Vagina (tissue), 2 donors: ENCODE measurements at regions not wholly inside any gene's neighbourhood (a gene's known extent, or its start where the extent isn't known, plus 50 kb on each side); places are given as distances from the start of the nearest gene placed in this dataset.

Experiments
- DNase-seq, 2 donors: peaks; one replicate each; pipeline ENCODE4 v3.0.0-alpha.2; 2017; ENCODE audit errors: extremely low spot score in 2 of 2
- H3K27ac ChIP-seq: fragments of 200-600 bp; sonication (generic); one replicate; pipeline ENCODE4 v1.5.1; 2019
- H3K27me3 ChIP-seq: fragments of 200-600 bp; sonication (generic); one replicate; pipeline ENCODE4 v1.5.1; 2019
- H3K36me3 ChIP-seq, 2 donors: fragments of 200-600 bp; sonication (generic); one replicate each; pipeline ENCODE4 v1.5.1; 2017 to 2019
- H3K4me1 ChIP-seq: fragments of 200-600 bp; sonication (generic); one replicate; pipeline ENCODE4 v1.5.1; 2019
- H3K4me3 ChIP-seq, 2 donors: fragments of 200-600 bp; sonication (generic); 1 replicate in 1 of 2; 2 replicates in 1 of 2; pipeline ENCODE4 v1.5.1; 2016 to 2019
- H3K9me3 ChIP-seq: fragments of 200-600 bp; sonication (generic); one replicate; pipeline ENCODE4 v1.5.1; 2019
- CTCF ChIP-seq, 3 experiments: fragments of 450-650 bp in 2 of 3; fragments of 200-600 bp in 1 of 3; sonication (generic) in 1 of 3; IDR thresholded peaks; one replicate each; pipeline ENCODE4 v1.5.1; 2017 to 2019; ENCODE audit warnings: antibody characterized with exemption in 3 of 3, mild to moderate bottlenecking in 2 of 3, moderate library complexity in 2 of 3
- POLR2A ChIP-seq, 2 donors: fragments of 450-650 bp; IDR thresholded peaks; one replicate each; pipeline ENCODE4 v1.6.1; 2017; ENCODE audit warnings: antibody characterized with exemption in 2 of 2, mild to moderate bottlenecking in 2 of 2, moderate library complexity in 2 of 2
- POLR2AphosphoS5 ChIP-seq, 2 donors: sonication (generic); formaldehyde crosslinking; IDR thresholded peaks; one replicate each; pipeline ENCODE4 v1.9.0; 2017; ENCODE audit warnings: antibody characterized with exemption in 2 of 2, mild to moderate bottlenecking in 2 of 2, low read depth in 1 of 2; ENCODE audit not compliant: insufficient read depth in 1 of 2
- intact Hi-C: fragments of 100-400 bp; cut with DNase I; formaldehyde crosslinking; loops from one replicate; pipeline ENCODE4 v1.15.1; 2023

GRCh38 chr2:83282841-83283240, 1176.2 kb downstream of the SUCLG1 start:
- Histone ChIP-seq H3K4me3 (no peak overlapping the region), H3K27me3 (no peaks in the 10 kb centered on the region), H3K9me3 (no peaks in the 10 kb centered on the region), H3K27ac (no peak overlapping the region), H3K4me1 (no peaks in the 10 kb centered on the region), H3K36me3 (no peaks in the 10 kb centered on the region)
- intact Hi-C loops: no loop called here
- TF ChIP-seq CTCF (IDR thresholded peaks at IDR 0.05) (no peak), POLR2AphosphoS5 (IDR thresholded peaks at IDR 0.05; ENCODE audit: insufficient read depth in 1 of 2, low read depth in 1 of 2) (no peak), POLR2A (IDR thresholded peaks at IDR 0.05) (no peak)
- DNase-seq: no peak

- H3K4me3 ChIP-seq: no peak overlapping the region
- no peaks in the 10 kb centered on the region for H3K27me3 ChIP-seq
- intact Hi-C loops: no loop called here
- H3K27ac ChIP-seq: no peak overlapping the region
- DNase-seq: no peak
- no peaks in the 10 kb centered on the region for H3K36me3 ChIP-seq
- TF ChIP-seq POLR2A (IDR thresholded peaks at IDR 0.05) (no peak), CTCF (IDR thresholded peaks at IDR 0.05) (no peak), POLR2AphosphoS5 (IDR thresholded peaks at IDR 0.05; ENCODE audit: insufficient read depth in 1 of 2, low read depth in 1 of 2) (no peak)
- H3K9me3 ChIP-seq: no peaks in the 10 kb centered on the region
- no peaks in the 10 kb centered on the region for H3K4me1 ChIP-seq
Measured at GRCh38 chr2:83282043-83282795, 1176.9 kb downstream of the SUCLG1 start.

- Histone ChIP-seq H3K27ac (no peak overlapping the region), H3K27me3 (no peaks in the 10 kb centered on the region), H3K9me3 (no peaks in the 10 kb centered on the region), H3K36me3 (no peaks in the 10 kb centered on the region), H3K4me1 (no peaks in the 10 kb centered on the region), H3K4me3 (no peak overlapping the region)
- TF ChIP-seq CTCF (IDR thresholded peaks at IDR 0.05) (no peak), POLR2AphosphoS5 (IDR thresholded peaks at IDR 0.05; ENCODE audit: insufficient read depth in 1 of 2, low read depth in 1 of 2) (no peak), POLR2A (IDR thresholded peaks at IDR 0.05) (no peak)
- intact Hi-C loops: no loop called here
- no peak for DNase-seq
Measured at GRCh38 chr2:83280391-83280790, 1178.7 kb downstream of the SUCLG1 start.

- Histone ChIP-seq H3K27me3 (no peaks in the 10 kb centered on the region), H3K27ac (no peak overlapping the region), H3K36me3 (no peaks in the 10 kb centered on the region), H3K9me3 (no peaks in the 10 kb centered on the region), H3K4me3 (no peak overlapping the region), H3K4me1 (no peaks in the 10 kb centered on the region)
- intact Hi-C loops: no loop called here
- no peak for TF ChIP-seq CTCF (IDR thresholded peaks at IDR 0.05)
- TF ChIP-seq POLR2A (IDR thresholded peaks at IDR 0.05): no peak
- TF ChIP-seq POLR2AphosphoS5 (IDR thresholded peaks at IDR 0.05; ENCODE audit: insufficient read depth in 1 of 2, low read depth in 1 of 2): no peak
- DNase-seq: no peak
Measured at GRCh38 chr2:83273322-83273721, 1185.8 kb downstream of the SUCLG1 start.

GRCh38 chr2:83261591-83262136, 1197.4 kb downstream of the SUCLG1 start:
- TF ChIP-seq CTCF (IDR thresholded peaks at IDR 0.05) (no peak), POLR2A (IDR thresholded peaks at IDR 0.05) (no peak), POLR2AphosphoS5 (IDR thresholded peaks at IDR 0.05; ENCODE audit: insufficient read depth in 1 of 2, low read depth in 1 of 2) (no peak)
- no peaks in the 10 kb centered on the region for H3K36me3 ChIP-seq
- intact Hi-C loops: no loop called here
- H3K9me3 ChIP-seq: no peaks in the 10 kb centered on the region
- no peak for DNase-seq
- H3K4me1 ChIP-seq: no peaks in the 10 kb centered on the region
- H3K27ac ChIP-seq: no peak overlapping the region
- no peak overlapping the region for H3K4me3 ChIP-seq
- H3K27me3 ChIP-seq: no peaks in the 10 kb centered on the region
